HG03354 (cell line): ENCODE measurements at regions not wholly inside any gene's neighbourhood (a gene's known extent, or its start where the extent isn't known, plus 50 kb on each side); places are given as distances from the start of the nearest gene placed in this dataset.
"Not testable (repeated sequence)": the region's sequence is repeated elsewhere in the genome, so short reads cannot be mapped to it uniquely, and the experiment has no call there.

ENCODE experiments used
- ATAC-seq: cut with Tn5 transposase; IDR thresholded peaks from one replicate; pipeline ENCODE4 v1.9.1; 2021; ENCODE audit warnings: mild to moderate bottlenecking; ENCODE audit not compliant: unreplicated experiment, poor library complexity, severe bottlenecking

- ATAC-seq: peak; percentile 98
These were observed 65.0 kb upstream of the TMEM45B start for GRCh38 chr11:129750343-129751292.

- no peak for ATAC-seq
These were observed 64.1 kb upstream of the TMEM45B start for GRCh38 chr11:129751511-129751910.

- ATAC-seq: not testable (repeated sequence)
These were observed 52.1 kb upstream of the TMEM45B start for GRCh38 chr11:129763569-129763968.

- ATAC-seq: not testable (repeated sequence)
These were observed 51.4 kb upstream of the TMEM45B start for GRCh38 chr11:129764204-129764603.
